ENCODE measurements at regions not wholly inside any gene's neighbourhood (a gene's known extent, or its start where the extent isn't known, plus 50 kb on each side); places are given as distances from the start of the nearest gene placed in this dataset.

- TF ChIP-seq POLR2AphosphoS5 (IDR thresholded peaks at IDR 0.05; ENCODE audit: low read depth, low read length) (no peak), FOXP2 (optimal IDR thresholded peaks at IDR 0.05; ENCODE audit: borderline replicate concordance, extremely low read depth, extremely low read length, insufficient read depth) (no peak), TAF1 (IDR thresholded peaks at IDR 0.05; ENCODE audit: borderline replicate concordance, insufficient read depth, low read length) (no peak), SIN3A (IDR thresholded peaks at IDR 0.05; ENCODE audit: borderline replicate concordance, insufficient read depth, low read length) (no peak)
- TF ChIP-seq, protein P1, sequence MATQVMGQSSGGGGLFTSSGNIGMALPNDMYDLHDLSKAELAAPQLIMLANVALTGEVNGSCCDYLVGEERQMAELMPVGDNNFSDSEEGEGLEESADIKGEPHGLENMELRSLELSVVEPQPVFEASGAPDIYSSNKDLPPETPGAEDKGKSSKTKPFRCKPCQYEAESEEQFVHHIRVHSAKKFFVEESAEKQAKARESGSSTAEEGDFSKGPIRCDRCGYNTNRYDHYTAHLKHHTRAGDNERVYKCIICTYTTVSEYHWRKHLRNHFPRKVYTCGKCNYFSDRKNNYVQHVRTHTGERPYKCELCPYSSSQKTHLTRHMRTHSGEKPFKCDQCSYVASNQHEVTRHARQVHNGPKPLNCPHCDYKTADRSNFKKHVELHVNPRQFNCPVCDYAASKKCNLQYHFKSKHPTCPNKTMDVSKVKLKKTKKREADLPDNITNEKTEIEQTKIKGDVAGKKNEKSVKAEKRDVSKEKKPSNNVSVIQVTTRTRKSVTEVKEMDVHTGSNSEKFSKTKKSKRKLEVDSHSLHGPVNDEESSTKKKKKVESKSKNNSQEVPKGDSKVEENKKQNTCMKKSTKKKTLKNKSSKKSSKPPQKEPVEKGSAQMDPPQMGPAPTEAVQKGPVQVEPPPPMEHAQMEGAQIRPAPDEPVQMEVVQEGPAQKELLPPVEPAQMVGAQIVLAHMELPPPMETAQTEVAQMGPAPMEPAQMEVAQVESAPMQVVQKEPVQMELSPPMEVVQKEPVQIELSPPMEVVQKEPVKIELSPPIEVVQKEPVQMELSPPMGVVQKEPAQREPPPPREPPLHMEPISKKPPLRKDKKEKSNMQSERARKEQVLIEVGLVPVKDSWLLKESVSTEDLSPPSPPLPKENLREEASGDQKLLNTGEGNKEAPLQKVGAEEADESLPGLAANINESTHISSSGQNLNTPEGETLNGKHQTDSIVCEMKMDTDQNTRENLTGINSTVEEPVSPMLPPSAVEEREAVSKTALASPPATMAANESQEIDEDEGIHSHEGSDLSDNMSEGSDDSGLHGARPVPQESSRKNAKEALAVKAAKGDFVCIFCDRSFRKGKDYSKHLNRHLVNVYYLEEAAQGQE (IDR thresholded peaks at IDR 0.05; ENCODE audit: insufficient read depth in 1 of 2, low read depth in 2 of 2, low read length in 2 of 2), result no peak
Measured at GRCh38 chr3:157786211-157786610, 283.0 kb upstream of the VEPH1 start.
